Nephron (organoid): ENCODE measurements at regions not wholly inside any gene's neighbourhood (a gene's known extent, or its start where the extent isn't known, plus 50 kb on each side); places are given as distances from the start of the nearest gene placed in this dataset.
"Not testable (repeated sequence)": the region's sequence is repeated elsewhere in the genome, so short reads cannot be mapped to it uniquely, and the experiment has no call there.

ENCODE experiments used
- H3K27ac Mint-ChIP-seq, 3 experiments: 2 replicates each; pipeline ENCODE4 v1.8.0; 2020; ENCODE audit warnings: mixed read lengths in 3 of 3, mild to moderate bottlenecking in 2 of 3, moderate library complexity in 1 of 3
- H3K27me3 Mint-ChIP-seq: 2 replicates; pipeline ENCODE4 v1.8.0; 2021; ENCODE audit warnings: low read depth, mild to moderate bottlenecking, moderate library complexity, mixed read lengths
- H3K36me3 Mint-ChIP-seq: 2 replicates; pipeline ENCODE4 v1.8.0; 2020; ENCODE audit warnings: low read depth, mixed read lengths
- H3K4me1 Mint-ChIP-seq: 2 replicates; pipeline ENCODE4 v1.8.0; 2020; ENCODE audit warnings: mixed read lengths
- H3K4me3 Mint-ChIP-seq, 3 experiments: 2 replicates each; pipeline ENCODE4 v1.8.0; 2020; ENCODE audit warnings: mild to moderate bottlenecking in 3 of 3, mixed read lengths in 3 of 3, moderate library complexity in 2 of 3
- H3K9me3 Mint-ChIP-seq: 2 replicates; pipeline ENCODE4 v1.8.0; 2020; ENCODE audit warnings: mixed read lengths
- CTCF ChIP-seq, 3 experiments: fragments of 200-600 bp; sonication (generic); IDR thresholded peaks; one replicate each; pipeline ENCODE4 v1.5.0; 2021; ENCODE audit warnings: antibody characterized with exemption in 3 of 3; ENCODE audit not compliant: unreplicated experiment in 3 of 3

GRCh38 chr15:22232675-22233074 is 152.3 kb downstream of the OR4M2 start:
- Mint-ChIP-seq H3K4me1 (no peaks in the 10 kb centered on the region), H3K27ac (no peak overlapping the region), H3K36me3 (peaks cover 12% of the 10 kb centered on the region), H3K4me3 (no peak overlapping the region), H3K9me3 (peaks cover 72% of the 10 kb centered on the region), H3K27me3 (no peaks in the 10 kb centered on the region)
- no peak for TF ChIP-seq CTCF (IDR thresholded peaks at IDR 0.05; ENCODE audit: unreplicated experiment in 3 of 3)

GRCh38 chr15:22235261-22235930 is 155.1 kb downstream of the OR4M2 start:
- not testable (repeated sequence) for H3K4me1 Mint-ChIP-seq, H3K4me3 Mint-ChIP-seq, H3K27me3 Mint-ChIP-seq, H3K27ac Mint-ChIP-seq
- Mint-ChIP-seq H3K36me3 (peaks cover 17% of the 10 kb centered on the region), H3K9me3 (peaks cover 67% of the 10 kb centered on the region)

- TF ChIP-seq CTCF (IDR thresholded peaks at IDR 0.05; ENCODE audit: unreplicated experiment in 3 of 3), result no peak
- Mint-ChIP-seq H3K4me1 (no peaks in the 10 kb centered on the region), H3K36me3 (peaks cover 20% of the 10 kb centered on the region), H3K27me3 (no peaks in the 10 kb centered on the region), H3K4me3 (no peak overlapping the region), H3K27ac (no peak overlapping the region), H3K9me3 (peaks cover 68% of the 10 kb centered on the region)
These were observed 156.1 kb downstream of the OR4M2 start for GRCh38 chr15:22236469-22236868.

GRCh38 chr15:22237891-22238275 is 157.6 kb downstream of the OR4M2 start:
- Mint-ChIP-seq H3K9me3 (peaks cover 66% of the 10 kb centered on the region), H3K27ac (no peak overlapping the region), H3K36me3 (peaks cover 20% of the 10 kb centered on the region), H3K4me3 (no peak overlapping the region), H3K4me1 (no peaks in the 10 kb centered on the region), H3K27me3 (no peaks in the 10 kb centered on the region)
- no peak for TF ChIP-seq CTCF (IDR thresholded peaks at IDR 0.05; ENCODE audit: unreplicated experiment in 3 of 3)

- Mint-ChIP-seq H3K9me3 (peaks cover 67% of the 10 kb centered on the region), H3K36me3 (peaks cover 20% of the 10 kb centered on the region)
- H3K27ac Mint-ChIP-seq, H3K4me3 Mint-ChIP-seq, H3K27me3 Mint-ChIP-seq, H3K4me1 Mint-ChIP-seq: not testable (repeated sequence)
These were observed 158.1 kb downstream of the OR4M2 start for GRCh38 chr15:22238276-22238958.

GRCh38 chr15:22238959-22239805 is 158.9 kb downstream of the OR4M2 start:
- not testable (repeated sequence) for H3K4me1 Mint-ChIP-seq, H3K4me3 Mint-ChIP-seq, H3K27ac Mint-ChIP-seq, H3K27me3 Mint-ChIP-seq
- peaks cover 20% of the 10 kb centered on the region for H3K36me3 Mint-ChIP-seq
- peaks cover 70% of the 10 kb centered on the region for H3K9me3 Mint-ChIP-seq

GRCh38 chr15:22239806-22240180 is 159.5 kb downstream of the OR4M2 start:
- no peak overlapping the region for H3K4me3 Mint-ChIP-seq
- no peaks in the 10 kb centered on the region for H3K4me1 Mint-ChIP-seq
- peaks cover 70% of the 10 kb centered on the region for H3K9me3 Mint-ChIP-seq
- no peak for TF ChIP-seq CTCF (IDR thresholded peaks at IDR 0.05; ENCODE audit: unreplicated experiment in 3 of 3)
- H3K27me3 Mint-ChIP-seq, result no peaks in the 10 kb centered on the region
- H3K36me3 Mint-ChIP-seq, result peaks cover 18% of the 10 kb centered on the region
- no peak overlapping the region for H3K27ac Mint-ChIP-seq
